NCI-H1436 (cell line): ENCODE measurements at regions not wholly inside any gene's neighbourhood (a gene's known extent, or its start where the extent isn't known, plus 50 kb on each side); places are given as distances from the start of the nearest gene placed in this dataset.
"Not testable (repeated sequence)": the region's sequence is repeated elsewhere in the genome, so short reads cannot be mapped to it uniquely, and the experiment has no call there.

ENCODE experiments used
- DNase-seq: peaks from one replicate; lab custom pipeline; 2025; lab: John Stamatoyannopoulos, UW

DNA sequence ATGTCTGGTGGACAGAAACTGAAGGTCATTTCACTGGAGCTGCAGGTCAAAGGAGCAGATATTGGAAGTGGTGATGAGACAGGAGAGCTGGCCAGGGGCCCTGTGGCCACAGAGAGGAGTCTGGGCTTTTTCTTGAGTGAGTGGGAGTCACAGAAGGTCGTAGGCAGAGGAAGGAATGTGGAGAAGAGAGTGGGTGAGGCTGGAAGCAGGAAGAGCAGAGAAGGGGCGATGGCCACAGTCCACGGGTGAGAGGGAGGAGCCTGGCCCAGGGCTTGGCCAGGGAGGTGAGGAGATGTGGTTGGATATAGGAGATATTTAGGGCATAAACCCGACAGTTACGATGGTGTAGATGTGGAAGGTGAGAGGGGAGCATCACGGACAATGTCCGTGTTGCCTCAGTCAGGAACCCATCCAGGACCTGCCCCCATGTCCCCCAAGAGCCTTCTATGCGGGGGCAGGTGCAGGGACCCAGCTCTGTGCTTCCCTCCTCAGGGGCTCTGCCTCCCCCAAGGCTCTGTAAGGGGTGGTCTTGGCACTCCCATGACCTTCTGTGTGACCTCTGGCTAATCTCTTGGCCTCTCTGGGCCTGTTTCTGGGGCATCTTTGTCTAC lies 150.5 kb upstream of the PTPN1 start:
- no peak for DNase-seq

DNA sequence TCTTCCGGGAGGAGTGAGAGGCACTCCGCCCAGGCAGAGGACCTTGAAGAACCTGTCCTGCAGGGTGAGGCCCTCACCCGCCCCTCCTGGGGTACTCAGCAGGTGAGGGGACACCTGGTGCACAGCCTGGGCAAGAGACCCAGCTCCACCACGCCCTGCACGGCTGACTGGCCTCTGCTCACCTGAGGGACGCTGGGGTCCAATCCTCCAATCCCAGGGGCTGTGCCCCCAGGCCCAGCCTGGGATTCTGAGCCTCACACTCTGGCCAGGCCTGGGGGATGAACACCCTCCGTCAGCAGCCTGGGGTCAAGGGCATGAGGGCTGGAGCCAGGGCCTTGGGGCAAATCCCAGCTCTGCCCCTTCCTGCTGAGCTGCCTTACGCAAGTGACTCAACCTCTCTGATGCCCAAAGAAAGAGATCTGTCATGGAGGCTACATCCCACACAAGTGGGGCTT lies 149.9 kb upstream of the PTPN1 start:
- no peak for DNase-seq

DNA sequence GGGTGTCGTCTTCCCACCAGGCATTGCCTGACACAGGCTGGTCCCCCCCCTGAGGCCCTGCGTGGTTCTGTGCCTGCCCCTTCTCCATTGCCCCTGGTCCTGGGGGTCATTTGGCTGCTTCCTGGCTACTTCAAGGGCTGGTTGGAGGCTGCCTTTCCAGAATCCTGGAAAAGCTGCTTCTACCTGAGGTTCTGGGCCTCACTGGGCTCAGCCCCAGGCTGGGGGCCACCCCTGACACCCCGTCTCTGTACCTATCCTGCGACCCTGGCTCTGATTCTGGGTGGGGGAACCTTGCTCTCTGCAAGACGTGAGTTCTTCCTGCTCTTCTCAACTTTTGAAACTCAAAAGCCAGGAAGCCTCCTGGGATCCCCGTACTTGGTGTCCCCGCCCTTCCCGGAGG lies 149.3 kb upstream of the PTPN1 start:
- DNase-seq: no peak

DNA sequence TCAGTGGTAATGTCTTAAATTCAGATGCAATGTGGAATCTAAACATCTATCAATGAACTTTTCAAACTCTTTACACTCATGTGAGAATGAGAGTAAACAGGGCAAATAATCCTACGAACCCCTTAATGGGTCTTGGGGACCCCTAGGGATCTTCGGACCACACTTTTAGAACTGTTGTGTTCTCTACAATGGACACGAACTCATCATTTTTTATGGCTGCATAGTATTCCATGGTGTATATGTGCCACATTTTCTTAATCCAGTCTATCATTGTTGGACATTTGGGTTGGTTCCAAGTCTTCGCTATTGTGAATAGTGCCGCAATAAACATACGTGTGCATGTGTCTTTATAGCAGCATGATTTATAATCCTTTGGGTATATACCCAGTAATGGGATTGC lies 148.0 kb upstream of the PTPN1 start:
- DNase-seq: not testable (repeated sequence)

DNA sequence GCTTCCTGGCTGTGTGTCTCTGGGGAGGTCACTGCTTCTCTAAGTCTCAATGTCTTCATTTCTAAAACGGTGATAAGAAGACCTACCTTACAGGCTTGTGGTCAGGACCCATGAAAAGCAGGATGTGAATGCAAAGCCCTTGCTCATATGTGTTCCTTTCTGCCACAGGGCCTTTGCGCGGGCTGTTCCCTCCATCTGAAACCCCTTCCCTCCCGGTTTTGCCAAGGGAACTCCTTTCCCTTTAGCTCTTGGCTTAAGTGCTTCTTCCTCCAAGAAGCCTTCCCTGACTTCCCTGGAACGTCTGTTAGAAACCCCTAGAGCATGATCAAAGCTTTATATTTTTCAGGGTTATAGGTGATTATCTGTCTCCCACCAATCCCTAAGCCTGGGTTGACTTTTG lies 147.2 kb upstream of the PTPN1 start:
- no peak for DNase-seq

DNA sequence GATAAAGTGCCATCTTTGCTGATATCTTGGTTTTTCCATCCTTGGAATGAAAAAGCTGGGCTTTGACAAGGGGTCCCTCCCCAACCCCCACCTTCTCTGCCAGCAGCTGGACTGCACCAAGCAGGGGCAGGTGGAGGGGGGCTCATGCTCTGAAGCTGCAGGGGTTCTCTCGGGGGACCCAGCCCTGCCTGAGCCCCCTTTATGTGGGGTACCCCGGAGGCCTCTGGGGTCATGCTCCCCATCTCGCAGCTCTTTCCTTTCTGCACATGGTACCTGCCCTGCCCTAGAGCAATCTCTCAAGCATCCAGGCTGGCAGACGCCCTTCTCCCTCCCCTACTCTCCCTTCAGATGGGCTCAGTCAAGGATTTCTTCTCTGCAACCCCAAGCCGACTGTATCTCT lies 146.7 kb upstream of the PTPN1 start:
- DNase-seq: no peak

DNA sequence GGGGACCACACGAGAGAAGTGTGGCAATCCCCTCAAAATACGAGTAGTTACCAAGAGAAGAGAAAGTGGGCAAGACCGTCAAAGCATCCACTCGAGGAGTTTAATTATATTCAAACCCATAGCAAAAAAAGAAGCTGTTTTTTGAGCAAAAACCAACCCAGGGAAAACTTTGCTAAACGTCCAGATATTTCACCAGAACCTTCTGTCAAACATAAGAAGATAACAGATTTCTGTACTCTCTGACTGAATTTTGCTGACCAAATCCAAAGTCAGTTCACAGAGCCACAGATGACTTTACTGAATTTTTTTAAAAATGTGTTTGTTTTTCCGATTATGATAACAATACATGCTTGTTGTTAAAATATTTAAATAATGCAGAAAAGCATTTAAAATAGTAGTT lies 145.6 kb upstream of the PTPN1 start:
- no peak for DNase-seq

DNA sequence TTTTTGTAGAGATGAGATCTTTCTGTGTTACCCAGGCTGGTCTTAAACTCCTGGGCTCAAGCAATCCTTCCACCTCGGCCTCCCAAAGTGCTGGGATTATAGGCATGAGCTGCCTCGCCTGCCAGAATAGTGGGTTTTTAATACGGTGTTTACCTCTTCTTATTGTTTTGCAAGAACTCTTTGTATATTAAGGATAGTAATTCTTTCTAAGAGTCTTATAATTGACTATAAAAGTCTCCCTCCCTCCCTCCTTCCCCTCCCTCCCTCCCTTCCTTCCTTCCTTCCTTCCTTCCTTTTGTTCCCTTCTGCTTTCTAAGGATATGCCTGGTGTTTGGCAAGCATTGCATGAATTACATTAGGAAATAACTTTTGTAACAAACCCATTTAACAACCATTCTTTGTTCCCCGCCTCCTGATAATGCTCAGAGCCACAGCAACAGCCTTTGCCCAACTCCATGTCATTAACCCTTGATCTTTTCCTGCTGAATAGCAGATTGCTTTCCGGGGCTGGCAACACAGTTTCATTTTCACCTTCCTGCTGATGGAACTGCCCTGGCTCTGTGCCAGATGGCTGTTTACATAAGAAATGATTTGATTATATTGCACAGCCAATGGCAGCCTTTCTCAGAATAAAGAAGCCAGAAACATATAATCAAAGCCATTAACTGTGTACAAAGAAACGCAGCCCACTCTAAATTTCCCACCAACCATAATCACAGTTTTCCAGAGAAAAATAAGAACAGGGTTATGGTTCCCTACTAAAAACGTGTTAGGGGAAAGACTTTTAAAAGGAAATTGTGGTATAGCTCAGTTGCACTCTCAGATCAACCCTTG lies 143.7 kb upstream of the PTPN1 start:
- peak; percentile 92 for DNase-seq

DNA sequence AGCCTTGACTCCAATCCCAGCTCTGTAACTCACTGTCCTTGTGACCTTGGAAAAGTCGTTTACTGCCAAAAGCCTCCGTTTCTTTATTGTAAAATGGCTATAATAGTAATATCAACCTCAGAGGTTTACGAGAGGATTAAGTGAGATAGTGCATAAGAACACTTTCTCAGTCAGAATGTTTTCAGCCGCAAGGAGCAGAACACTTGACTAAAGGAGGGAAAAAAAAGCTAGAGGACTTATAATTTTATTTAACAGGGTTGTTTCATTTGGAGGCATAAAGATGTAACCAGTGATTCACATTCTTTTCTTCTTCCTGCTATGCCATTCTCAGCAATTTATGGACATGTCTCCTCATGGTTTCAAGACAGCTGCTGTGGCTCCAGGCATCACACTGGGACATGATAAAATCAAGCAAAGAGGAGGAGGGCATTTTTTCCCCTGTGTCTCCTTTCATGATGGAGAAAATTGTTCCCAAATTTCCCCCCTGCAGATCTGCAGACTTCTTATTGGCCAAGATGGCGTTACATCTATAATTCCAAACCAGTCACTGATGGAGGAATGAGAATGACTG lies 143.0 kb upstream of the PTPN1 start:
- DNase-seq: no peak

DNA sequence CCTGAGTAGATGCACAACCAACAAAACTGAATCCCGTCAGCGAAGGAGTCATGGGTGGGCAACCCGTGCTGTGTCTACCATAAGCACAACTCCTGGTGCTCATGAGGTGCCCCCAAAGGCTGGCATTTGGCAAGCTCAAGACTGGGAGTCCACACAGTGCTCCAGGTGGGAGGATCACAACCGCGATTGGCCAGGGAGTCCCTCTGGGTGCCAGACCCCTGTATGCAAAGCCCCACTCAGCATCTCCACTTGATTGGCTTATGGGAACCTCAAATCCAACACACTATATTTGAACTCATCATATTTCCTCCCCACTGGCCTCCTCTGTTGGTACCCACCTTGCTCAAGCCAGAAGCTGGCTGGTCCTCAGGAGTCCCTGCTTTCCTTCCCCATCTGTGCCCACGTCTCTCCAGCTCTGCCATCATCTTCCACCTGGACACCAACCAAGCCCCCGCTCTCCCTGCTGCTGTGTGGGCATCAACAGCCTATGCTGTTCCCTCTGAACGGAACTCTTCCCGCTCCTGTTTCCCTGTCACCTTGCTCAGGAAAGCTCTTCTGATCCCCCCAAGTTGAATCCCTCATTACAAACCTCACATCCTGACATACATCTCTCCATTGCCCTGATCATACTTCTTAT lies 142.3 kb upstream of the PTPN1 start:
- no peak for DNase-seq

DNA sequence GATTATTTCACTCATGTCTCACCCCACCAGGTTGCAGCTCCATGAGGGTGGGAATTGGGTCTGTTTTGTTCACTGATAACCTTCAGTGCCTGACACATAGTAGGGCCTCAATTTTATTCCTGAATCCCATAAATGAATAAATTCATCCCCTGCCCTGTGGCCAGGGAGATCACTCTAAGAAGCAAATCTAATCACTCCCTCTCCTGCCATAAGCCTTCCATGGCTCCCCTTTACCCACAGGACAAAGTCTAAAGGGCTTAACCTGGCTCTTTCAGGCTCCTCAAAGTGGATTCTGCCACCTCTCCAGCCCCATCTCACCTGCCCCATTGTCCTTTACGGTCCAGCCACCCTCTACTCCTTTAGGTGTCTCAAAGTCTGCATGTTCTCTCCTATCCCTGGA lies 141.8 kb upstream of the PTPN1 start:
- DNase-seq: no peak

DNA sequence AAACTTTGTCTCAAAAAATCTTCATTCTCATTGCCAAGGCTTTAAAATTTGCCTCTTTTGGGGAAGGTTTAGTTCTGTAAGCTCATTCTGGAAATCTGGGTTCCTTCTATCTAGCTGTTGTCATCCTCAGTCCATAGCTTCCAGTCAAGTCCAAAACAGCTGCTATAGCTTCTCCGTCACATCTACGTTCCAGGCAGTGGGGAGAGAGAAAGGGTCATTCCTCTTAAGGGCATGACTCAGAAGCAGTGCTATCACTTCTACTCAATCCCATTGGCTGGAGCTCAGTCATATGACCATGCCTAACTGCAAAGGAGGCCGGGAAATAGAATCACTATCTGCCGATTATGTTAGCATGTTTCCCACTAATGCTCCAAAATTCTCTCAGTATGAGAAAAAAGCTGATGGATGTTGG lies 141.4 kb upstream of the PTPN1 start:
- DNase-seq: no peak

DNA sequence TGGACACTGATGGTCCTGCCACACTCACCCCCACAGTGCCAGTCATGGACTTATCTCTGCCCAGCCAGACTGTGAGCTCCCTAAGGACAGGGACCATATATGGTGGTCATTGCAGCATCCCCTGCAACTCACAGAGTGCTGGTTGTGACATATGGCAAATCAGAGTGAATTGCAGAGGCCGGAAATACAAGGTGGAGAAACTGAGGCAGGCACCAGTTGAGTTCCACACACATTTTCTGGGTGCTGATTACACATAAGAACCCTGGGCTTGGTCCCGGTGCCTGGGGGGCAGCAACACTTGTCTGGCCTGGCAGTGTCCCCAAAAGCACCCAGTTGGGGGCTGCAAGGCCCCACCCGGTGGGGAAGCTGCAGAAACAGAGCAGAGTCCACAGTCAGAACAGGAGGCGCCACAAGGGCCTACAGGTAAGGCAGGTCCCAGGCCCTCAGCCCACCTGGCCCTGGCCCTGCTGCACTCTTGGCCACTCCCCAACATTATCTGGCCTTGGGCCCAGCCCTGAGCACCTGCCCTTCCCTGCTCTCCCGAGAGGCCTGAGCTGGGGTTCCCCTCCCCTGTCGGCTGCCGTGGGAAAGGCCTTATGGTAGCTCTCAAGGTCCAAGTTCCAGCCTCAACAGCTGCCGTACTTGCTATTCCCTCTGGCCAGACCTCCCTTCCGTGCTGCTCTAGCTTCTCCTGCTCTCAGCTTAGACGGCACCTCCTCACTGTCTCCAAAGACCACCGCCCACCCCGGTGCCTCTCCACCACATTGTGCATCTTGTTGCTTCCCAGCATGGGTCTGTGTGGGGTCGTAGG lies 140.8 kb upstream of the PTPN1 start:
- no peak for DNase-seq

DNA sequence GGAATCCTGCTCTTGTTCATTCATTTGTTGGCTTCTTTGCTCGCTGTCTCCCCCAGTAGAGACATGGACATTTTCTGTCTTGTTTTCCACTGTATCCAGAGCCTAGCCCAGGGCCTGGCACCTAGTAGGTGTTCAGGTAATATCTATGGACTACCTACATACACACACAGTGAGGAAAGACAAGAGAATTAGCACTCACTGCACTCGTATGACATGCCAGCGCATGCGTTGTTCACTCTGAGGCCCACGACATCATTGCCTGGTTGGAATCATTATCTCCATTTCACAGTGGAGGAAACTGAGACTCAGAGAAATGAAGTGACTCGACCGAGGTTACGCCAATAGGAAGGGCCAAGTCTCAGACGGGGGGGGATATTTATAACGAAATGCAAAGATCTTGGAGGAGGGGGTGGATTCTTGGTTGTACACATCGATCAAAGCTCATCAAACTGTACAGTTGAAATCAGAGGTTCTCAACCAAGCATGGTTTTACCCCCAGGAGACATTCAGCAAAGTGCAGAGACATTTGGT lies 140.1 kb upstream of the PTPN1 start:
- DNase-seq: no peak

DNA sequence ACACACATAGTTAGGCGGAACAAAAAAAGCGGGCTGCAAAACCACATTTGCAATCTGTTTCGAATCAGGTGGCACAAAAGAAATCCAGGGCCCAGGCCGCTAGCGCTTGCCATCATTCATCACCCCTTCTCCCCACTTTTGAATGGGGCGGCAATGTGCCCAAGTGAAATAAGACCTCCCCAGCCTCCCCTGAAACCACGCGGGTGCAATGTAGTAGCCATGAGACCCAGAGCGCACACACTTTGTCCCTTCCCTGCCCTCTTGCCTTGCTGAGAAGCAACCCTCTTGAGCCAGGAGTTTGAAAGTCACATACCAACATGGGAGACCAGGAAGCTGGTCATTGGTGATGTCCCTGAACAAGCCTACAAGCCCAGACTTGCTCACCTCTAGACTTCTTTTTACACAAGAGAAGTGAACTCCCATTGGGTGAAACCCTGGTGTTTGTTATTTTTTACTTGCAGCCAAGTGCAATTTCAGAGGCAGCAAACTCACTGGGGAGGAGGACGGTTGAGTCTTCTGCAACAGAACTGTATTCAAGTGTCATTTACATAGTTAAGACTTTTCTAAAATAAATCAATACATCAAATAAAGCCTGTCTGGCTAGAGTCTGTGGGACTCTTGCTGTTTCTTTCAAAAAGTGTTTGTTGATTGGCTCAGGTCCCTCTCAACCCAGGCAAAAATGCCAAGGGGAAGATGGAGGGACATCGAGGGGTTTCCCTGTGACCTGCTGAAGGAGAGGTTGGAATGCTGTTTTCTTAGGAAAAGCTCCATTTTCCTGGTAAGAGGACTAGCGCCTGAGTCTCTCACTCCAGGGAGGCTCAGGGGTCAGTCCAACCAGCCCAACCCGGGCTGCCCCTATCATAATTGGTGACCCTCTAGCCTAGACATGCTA lies 138.1 kb upstream of the PTPN1 start:
- DNase-seq: no peak

DNA sequence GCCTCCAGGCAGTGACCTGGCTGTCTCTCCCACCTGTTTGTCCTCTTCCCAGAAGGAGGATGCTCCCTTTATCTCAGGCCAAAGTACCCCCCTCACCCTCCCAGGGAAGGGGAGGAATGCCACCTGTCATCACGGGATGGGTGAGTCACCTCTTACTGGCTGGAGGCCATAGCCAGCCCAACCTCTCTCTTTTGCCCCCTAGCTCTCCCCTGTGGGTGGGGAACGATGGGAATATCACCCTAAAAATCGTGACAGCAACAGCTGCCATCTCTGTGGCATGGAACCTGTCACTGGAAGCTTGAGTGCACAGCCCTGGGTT lies 137.5 kb upstream of the PTPN1 start:
- DNase-seq: no peak

DNA sequence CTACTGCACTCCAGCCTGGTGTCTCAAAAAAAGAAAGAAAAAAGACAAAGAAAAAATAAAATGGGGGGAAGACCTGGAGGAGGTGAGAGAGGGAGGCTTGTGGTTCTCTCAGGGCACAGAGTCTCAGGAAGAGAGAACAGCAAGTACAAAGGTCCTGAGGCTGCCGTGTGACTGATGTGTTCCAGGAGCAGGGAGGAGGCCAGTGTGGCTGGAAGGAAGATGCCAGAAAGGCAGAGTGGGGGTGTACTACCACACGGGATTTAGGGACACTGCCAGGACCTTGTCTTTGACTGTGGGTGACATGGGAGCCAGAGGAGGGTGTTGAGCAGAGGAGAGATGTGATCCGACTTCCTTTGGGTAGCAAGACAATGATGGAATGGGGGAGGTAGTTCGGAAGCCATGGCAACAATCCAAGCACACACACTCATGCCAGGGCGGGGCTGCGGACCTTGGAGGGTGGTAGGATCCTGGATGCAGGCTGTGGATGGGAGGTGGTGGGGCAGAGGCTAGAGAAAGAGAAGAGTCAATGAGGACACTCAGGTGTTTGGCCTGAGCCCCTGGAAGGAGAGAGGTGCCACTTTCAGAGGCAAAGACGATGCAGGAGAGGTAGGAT lies 136.4 kb upstream of the PTPN1 start:
- no peak for DNase-seq

DNA sequence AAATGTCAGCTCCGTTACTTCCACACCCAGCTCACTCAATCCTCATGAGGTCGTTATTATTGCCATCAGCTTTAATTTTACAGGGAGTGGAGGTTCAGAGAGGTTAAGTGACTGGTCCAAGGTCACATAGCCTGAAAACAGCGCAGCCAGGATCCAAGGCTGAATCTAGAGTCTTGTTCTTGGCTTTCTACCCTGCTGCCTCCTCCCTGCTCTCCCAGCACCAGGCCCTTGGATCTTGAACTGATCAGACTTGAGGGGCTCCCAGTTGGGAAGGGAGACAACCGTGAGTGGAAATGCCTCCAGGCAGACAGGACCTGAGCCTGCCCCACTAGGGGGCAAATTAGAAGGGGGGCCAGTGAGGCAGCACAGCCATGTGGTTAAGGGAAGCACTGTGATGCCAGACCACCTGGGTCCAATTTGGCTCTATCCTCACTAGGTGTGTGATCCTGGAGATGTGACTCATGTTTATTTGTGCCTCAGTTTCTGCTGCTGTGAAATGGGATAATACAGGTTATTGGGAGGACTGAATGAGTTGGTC lies 135.6 kb upstream of the PTPN1 start:
- no peak for DNase-seq

DNA sequence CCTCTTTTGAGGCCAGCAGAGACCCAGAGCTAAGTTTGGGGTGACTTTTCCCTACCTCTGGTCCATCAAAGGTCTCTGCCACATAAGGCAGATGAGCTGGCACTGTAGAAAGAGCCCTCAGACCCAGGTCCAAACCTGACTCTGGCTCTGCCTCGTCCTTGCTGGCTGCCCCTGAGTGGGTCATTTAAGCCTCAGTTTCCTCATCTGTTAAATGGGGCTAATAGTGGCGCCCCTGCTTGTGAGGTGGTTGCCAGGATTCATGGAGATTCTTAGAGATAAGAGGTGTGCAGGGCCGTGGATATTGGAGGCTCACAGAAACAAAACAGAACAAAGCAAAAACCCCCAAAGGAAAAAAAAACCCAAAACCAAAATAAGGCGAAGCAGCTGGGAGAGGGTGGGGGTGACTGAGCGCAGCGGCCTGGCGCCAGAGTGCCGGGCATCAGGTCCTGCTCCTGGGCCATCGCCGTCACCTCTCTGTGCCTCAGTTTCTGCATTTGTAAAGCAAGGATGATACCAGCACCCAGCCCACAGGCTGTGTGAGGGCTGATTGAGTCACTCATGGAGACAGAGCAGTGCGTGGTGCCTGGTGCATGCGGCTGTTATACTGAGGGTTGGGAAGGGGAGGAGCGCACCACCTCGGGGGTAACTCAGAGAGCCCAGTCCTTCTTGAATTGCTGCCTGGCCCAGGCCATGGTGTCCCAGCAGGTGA lies 133.8 kb upstream of the PTPN1 start:
- no peak for DNase-seq
